GDM1 (cell line): ENCODE measurements at regions not wholly inside any gene's neighbourhood (a gene's known extent, or its start where the extent isn't known, plus 50 kb on each side); places are given as distances from the start of the nearest gene placed in this dataset.

Experiments used
- DNase-seq: peaks from one replicate; lab custom pipeline; 2025; lab: John Stamatoyannopoulos, UW

DNA sequence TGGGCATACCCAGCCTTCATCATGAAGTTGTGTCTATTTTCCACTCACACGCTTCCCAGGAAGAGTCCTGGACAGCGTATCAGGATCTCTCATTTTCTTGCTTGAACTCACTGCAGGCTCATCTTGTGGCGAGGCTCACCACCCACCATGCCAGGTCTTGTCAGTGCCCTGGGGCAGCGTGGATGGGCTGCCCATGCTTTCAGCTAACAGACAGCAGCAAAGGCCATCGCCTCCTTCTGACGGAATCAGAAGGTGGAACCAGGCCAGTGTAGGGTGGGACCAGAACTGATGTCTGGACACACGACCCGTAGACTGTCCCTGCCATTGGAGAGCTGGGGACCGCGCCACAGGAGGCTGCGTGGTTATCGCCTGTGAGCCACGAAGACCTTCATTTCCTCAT lies 169.4 kb downstream of the FOXL1 start:
- no peak for DNase-seq

DNA sequence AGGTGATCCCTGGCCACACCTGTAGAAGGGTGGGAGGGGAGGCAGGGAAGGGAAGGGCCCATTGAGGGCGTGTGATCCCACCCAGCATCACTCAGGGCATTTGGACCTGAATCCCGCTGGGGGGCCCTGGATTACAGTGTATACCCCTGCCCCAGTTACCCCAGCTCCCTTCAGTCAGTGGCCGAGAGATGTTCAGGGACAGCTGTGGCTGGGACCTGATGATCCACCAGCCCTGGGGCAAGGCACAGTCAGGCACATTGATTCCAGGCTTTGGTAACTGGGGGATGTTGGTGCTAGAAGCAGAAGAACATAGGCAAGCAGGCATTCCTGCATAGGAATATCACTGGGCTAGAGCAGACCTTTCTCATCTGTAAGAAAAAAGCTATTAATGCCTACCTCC lies 170.3 kb downstream of the FOXL1 start:
- DNase-seq = no peak

DNA sequence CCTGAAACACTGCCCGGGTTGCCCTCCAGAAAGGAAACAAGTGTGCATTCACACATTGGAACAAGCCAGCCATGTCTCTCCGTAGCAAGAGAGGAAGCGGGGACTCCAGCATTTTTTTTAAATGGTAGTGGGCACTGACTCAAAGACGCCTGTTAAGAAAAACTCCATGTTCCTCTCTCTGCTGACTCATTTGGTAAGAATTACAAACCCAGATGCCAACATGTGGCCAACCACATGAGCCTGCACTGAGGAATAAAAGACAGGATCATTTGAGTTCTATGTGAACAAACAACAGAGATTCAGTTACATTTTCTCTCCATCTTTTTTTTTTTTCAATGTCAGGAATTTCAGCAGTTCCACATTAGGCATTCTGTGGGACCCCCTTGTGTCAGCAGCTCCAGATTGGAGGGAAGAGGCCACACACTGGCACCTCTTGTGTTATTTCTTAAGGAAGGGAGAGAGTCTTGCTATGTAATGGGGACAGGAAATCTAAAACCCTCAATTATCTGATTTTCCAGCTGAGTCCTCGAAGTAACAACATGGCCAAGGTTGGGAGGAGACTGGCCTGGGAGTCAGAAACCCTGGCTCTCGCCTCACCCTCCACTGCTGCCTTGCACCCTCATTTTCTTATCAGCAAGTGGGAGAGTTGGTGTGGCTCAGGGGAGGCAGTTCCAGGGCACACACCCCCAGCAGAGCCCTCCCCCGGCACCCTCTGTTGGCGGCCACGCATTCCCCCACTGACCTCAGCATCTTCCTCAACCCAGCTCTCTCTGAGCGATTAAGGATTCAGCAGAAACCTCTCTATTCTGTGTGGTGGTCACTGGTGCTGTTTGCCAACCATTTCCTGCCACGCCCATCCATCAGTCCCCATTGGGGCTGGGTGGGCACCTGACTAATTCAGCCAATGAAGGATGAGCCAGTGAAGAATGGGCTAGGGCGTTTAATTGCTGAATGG lies 173.0 kb downstream of the FOXL1 start:
- DNase-seq = no peak

DNA sequence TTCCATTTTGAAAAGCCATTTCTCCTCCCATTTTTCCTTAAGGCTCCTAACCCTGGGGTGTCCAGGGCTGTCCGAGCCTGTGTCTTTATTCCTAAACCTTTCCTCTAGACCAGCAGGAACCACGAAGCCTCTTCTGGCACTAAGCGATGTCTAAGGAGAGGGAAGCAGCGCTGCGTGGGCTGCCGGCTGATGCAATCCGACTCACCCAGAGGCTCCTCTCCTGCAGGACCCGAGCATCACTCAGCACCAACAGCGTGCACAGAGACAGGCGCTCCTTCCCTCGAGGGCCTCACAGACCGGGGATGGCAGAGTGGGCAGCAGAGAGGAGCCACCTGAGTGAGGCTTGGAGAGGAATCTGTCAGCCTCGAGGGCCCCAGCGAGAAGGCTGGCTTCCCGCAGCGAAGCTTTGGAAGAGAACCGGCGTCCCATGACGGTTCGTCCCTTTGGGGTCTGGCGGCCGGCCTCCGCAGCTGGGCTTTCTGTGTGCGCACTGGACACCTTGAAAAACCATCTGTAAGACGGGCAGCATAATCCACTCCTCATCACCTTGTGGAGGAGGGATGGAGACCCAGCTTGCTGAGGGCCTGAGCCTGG lies 174.3 kb downstream of the FOXL1 start:
- no peak for DNase-seq

DNA sequence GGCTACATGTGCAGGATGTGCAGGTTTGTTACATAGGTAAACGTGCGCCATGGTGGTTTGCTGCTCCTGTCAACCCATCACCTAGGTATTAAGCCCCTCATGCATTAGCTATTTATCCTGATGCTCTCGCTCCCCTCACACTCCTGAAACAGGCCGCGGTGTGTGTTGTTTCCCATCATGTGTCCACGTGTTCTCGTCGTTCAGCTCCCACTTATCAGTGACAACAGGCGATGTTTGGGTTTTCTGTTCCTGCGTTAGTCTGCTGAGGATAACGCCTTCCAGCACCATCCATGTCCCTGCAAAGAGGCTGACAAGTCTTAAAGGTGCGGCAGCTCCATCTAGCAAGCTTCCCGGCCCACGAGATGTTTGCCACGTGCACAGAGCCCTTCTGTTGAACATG lies 175.1 kb downstream of the FOXL1 start:
- DNase-seq = no peak

DNA sequence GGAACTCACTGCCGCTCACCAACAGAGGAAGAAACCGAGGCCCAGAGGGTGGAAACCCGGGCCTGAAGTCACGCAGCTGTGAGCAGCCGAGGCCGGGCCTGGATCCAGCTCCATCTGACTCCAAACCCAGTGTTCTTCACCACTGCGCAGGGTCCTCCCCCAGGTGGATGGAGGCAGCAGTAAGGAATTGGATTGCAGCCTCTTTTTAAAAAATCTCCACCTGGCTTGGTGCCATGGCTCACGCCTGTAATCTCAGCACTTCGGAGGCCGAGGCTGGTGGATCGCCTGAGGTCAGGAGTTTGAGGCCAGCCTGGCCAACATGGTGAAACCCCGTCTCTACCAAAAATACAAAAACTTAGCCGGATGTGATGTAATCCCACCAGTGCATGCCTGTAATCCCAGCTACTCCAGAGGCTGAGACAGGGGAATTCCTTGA lies 177.2 kb downstream of the FOXL1 start:
- DNase-seq = no peak

DNA sequence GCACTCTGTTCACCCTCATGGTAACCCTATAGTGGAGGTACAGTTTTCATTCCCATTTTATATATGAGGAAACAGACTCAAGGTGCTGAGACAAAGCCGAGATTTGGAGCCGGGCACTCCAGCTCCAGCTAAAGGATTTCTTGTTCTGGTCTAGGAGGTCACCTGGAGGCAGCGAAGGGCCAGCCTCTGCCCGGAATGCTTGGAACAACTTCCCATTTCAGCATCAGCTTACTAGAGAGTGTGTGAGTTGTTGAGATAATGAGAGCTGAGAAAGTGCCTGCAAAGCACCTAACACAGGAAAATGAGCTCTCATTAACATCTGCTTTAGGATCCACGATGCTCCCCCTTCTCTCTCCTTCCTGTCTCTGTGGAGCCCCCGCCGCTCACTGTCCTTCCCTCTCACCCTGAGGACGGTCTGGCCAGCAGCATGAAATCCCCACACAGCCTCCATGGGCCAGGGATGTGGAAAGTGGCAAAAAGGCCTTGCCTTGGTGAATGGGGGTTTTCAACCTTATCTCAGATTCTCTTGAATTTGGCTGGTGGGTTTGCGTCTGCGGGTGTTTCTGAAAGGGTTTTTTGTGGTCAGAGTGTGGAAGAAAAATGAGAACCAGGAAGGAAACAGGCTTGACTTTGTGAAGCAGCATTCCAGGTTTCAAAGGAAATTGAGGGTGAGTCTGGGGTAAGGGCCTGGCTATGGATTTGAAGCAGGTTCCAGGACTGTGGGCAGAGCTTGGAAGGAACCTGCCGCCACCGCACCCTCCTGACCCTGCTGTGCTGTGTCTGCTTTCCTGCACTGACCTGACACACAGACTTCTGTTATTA lies 178.7 kb downstream of the FOXL1 start:
- DNase-seq = no peak

DNA sequence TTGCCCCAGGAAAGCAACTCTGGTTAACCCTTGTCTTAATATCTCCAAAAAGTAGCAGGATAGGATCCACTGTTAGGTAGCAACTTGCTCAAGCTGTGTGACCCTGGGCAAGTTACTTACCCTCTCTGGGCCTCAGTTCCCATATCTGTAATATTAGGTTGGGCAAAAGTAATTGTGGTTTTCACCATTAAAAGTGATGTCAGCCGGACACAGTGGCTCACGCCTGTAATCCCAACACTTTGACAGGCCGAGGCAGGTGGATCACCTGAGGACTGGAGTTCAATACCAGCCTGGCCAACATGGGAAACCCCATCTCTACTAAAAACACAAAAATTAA lies 179.3 kb downstream of the FOXL1 start:
- DNase-seq = no peak

DNA sequence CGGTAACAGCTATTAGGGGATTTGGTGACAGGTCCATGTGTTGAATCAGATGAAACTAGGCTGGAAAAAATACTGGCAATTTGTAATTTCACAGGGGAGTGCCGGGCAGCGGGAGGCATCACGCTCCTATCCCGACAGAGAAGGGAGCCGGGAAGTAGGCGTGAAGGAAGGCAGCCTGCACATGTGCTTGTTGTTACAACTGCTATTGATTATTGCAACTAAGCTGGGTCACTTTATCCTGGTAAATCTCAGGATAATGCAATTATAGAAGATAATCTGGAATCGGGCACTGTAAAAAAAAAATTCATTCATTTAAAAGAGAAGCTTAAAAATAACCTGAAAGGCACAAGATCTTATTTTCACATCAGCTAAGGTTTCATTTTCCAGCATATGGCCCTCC lies 180.6 kb downstream of the FOXL1 start:
- DNase-seq = no peak

DNA sequence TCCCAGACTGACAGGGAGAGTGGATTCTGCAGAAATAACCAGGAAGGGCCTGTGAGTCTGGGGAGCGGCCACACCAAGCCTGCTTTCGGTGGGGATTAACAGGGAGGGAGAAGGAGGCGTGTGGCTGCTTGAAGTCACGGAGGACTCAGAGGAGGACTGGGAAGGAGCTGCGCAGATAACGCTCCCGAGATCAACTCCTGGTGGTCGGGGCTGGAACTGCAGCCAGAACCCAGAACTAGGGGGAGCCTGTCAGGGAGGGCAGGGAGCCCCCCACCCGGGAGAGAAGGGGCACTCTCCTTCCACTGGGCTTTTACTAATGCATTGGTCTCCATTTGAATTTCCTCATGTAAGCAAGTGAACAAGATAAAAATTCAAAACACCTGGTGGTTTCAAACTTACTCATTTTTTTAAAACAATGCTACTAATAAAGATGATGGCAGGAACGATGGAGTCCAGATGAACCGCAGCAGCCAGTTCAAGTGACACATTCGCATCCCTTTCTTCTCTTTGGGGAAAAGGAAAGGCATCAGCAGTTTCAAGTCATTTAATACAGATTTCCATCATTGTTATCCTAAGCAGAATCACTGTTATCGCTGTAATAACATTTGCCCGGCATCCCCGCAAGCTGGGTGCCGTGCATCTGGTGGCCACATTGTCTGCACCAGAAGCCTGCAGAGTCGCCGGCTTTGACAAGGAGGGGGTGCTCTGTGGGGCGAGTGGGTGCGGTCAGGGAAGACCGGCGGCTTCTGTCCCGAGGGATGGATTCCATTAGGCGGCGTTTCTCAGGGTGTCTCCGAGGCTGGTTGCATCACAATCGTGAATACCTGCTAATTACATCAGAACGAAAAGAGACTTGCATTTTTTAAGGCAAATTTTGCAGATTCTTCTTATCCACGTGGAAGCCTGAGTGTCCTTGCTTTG lies 183.0 kb downstream of the FOXL1 start:
- DNase-seq = no peak

- no peak for DNase-seq
Observed at GRCh38 chr16:86762095-86762494, 183.7 kb downstream of the FOXL1 start.

- no peak for DNase-seq
Observed at GRCh38 chr16:86763819-86764218, 185.5 kb downstream of the FOXL1 start.

- no peak for DNase-seq
Observed at GRCh38 chr16:86764551-86764950, 186.2 kb downstream of the FOXL1 start.

- no peak for DNase-seq
Observed at GRCh38 chr16:86765389-86766026, 187.2 kb downstream of the FOXL1 start.

DNA sequence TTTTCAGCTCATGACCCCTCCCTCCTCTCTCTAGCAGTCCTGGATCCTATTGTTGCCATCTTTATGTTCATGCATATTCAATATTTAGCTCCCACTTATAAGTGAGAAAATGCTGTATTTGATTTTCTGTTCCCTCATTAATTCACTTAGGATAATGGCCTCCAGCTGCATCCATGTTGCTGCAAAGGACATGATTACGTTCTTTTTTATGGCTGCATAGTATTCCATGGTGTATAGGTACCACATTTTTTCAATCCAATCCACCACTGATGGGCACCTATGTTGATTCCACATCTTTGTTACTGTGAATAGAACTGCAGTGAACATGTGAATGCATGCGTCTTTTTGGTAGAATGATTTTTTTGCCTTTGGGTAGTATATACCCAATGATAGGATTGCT lies 188.4 kb downstream of the FOXL1 start:
- DNase-seq = no peak

- DNase-seq = no peak
Observed at GRCh38 chr16:86768228-86768791, 190.0 kb downstream of the FOXL1 start.

DNA sequence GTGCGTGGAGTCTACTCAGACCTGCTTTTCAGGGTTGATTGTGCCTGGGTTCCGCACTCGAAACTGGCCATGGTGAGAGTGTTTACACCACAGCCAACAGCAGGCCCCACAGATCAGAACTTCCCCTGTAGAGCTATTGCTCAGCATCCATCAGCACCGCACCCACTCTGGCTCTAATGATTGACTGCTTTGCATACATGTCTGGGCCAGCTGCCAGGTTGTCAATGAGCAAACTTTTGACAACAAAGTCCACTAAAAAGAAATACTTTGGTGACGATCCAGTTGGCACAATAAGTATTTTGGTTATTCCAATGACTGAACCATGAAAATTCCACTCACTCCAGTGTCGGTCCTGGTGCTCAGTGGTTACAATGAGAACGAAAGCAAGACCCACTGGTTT lies 190.7 kb downstream of the FOXL1 start:
- DNase-seq = no peak

GRCh38 chr16:86771506-86772460 lies 193.4 kb downstream of the FOXL1 start:
- DNase-seq = no peak

DNA sequence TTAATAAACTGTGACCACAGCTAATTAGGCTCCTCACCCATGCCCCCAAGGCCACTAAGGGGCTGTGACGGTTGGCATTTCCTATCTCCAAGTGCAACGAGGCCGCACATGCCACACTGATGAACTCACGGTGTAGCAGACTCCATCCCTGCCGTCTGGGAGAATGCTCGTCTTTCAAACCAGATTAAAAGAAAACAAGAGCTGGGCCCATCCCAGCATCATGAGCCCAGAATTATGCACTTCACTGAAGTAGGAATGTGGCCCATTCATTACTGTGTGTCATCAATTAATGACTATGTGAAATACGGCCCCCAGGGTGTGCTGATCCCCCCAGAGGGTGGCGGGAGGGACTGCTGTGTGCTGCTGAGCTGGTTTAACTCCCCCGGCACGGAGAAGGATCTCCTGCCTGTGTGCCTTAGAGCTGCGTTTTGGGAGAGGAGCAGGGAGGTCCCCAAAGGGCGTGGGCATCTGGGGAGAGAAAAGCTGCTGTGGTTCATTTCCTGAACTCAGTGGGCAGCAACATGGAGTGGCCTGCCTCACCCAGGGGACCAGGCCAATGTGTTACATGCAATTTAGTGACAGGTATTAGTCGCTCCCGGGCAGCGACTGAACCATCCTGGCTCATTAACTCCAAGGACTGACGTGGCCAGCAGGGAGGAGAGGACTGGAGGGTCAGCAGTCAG lies 194.5 kb downstream of the FOXL1 start:
- DNase-seq = no peak
